ENCODE measurements at regions not wholly inside any gene's neighbourhood (a gene's known extent, or its start where the extent isn't known, plus 50 kb on each side); places are given as distances from the start of the nearest gene placed in this dataset.
A peak's percentile ranks its signal among the peaks of the same experiment; 100 is the strongest.
"Not testable (repeated sequence)": the region's sequence is repeated elsewhere in the genome, so short reads cannot be mapped to it uniquely, and the experiment has no call there.

DNA sequence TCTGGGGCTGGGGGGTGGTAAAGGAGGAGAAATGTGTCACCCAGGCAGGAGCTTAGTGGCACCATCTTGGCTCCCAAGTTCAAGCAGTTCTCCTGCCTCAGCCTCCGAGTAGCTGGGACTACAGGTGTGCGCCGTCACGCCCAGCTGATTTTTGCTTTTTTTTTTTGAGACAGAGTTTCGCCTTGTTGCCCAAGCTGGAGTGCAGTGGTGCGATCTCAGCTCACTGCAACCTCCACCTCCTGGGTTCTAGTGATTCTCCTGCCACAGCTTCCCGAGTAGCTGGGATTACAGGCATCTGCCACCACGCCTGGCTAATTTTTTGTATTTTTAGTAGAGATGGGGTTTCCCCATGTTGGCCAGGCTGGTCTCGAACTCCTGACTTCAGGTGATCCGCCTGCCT lies 82.1 kb upstream of the METTL9 start (continued):
- TF ChIP-seq, protein P1, sequence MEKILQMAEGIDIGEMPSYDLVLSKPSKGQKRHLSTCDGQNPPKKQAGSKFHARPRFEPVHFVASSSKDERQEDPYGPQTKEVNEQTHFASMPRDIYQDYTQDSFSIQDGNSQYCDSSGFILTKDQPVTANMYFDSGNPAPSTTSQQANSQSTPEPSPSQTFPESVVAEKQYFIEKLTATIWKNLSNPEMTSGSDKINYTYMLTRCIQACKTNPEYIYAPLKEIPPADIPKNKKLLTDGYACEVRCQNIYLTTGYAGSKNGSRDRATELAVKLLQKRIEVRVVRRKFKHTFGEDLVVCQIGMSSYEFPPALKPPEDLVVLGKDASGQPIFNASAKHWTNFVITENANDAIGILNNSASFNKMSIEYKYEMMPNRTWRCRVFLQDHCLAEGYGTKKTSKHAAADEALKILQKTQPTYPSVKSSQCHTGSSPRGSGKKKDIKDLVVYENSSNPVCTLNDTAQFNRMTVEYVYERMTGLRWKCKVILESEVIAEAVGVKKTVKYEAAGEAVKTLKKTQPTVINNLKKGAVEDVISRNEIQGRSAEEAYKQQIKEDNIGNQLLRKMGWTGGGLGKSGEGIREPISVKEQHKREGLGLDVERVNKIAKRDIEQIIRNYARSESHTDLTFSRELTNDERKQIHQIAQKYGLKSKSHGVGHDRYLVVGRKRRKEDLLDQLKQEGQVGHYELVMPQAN (IDR thresholded peaks at IDR 0.05; ENCODE audit: borderline replicate concordance): 0 out of 2 replicates have a peak, but pooled peaks have one; percentile 13
- TF ChIP-seq ELF4 (CRISPR knock-in tag; IDR thresholded peaks at IDR 0.05): 0 out of 2 replicates have a peak, but pooled peaks have one; percentile 21

DNA sequence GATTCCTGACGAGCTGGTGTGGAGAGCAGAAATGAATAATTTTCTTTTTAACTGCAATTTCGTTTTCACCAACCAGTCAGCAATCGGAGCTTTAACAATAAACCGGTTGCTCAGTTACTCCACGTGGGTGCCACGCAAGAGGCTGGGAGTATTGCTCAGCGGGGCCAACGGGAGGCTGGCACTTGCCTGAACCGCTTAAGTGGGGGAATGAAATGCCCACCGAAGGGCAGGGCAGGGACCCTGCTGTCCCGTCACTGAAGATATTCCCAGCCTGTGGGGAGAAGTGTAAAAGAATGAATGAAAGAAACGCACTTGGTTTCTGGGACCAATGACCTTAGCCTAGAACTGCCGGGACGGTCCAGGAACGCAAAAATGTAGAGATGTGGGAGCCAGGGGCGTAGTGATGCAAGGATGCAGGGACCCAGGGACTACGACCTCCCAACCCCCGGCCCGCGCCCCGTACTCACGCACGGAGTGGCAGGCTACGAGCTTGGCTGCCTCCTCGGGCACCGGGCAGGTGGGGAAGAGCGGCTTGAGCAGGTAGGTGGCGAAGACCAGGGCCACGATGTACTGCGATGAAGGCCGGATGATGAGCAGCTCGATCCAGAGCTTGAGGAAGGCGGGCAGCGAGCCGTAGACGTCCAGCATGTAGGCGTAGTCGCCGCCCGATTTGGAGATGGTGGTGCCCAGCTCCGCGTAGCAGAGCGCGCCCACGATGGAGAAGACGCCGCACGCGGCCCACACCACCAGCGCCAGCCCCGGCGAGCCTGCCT lies 79.8 kb upstream of the METTL9 start:
- POLR2A ChIA-PET: interaction anchor here (1.1 kb wide), 1 partner anchor 9 kb away, joined by 5 read pairs; no protein-coding TSS in a partner anchor
- H3K9me1 ChIP-seq (ENCODE audit: control insufficient read depth, insufficient read depth, low read length); H3K27me3 ChIP-seq (ENCODE audit: control insufficient read depth in 2 of 2, insufficient read depth in 2 of 2, low read length in 2 of 2); FAIRE-seq; DNase-seq (ENCODE audit: extremely low read depth in 1 of 4, low spot score in 3 of 4); CTCF ChIA-PET (ENCODE audit: low intra/inter-chr PET ratio); BruUV-seq (replicated peaks); H3K9me3 ChIP-seq (replicated peaks; ENCODE audit: control insufficient read depth, insufficient read depth, low read depth, low read length); in situ Hi-C loops (cut with MboI); intact Hi-C loops (cut with micrococcal nuclease); TF ChIP-seq MYC (CRISPR knock-in tag; IDR thresholded peaks at IDR 0.05; ENCODE audit: borderline replicate concordance, low read depth): not testable (repeated sequence)
- Histone ChIP-seq H3K27ac (ENCODE audit: extremely low read depth, low read depth, low read length) (peak overlapping the region; percentile 94), H3K79me2 (ENCODE audit: control insufficient read depth, insufficient read depth, low read length) (peaks cover 49% of the 10 kb centered on the region), H3K36me3 (ENCODE audit: control insufficient read depth, insufficient read depth, low read length) (peaks cover 16% of the 10 kb centered on the region; the same call in 2 of the 3 replicates), H3K4me2 (ENCODE audit: insufficient read depth, low read length) (peak overlapping the region; percentile 86), H4K20me1 (replicated peaks; ENCODE audit: control insufficient read depth, insufficient read depth, low read length) (peaks cover 12% of the 10 kb centered on the region; the same call in 1 of the 2 replicates), H2AFZ (ENCODE audit: low read depth, low read length) (peak overlapping the region; percentile 92), H3K4me3 (peak overlapping the region; percentile 88), H3K4me1 (replicated peaks in 1 of 2; ENCODE audit: control insufficient read depth in 2 of 2, insufficient read depth in 2 of 2, low read length in 2 of 2) (peaks cover 6 to 28% of the 10 kb centered on the region in 2 experiments; a peak in 4 of 5 replicates), H3K9ac (ENCODE audit: insufficient read depth in 1 of 2, low read depth in 2 of 2, low read length in 2 of 2) (peak overlapping the region; percentile 87 to 96)
- peak; percentile 5 for ATAC-seq
- under 1% methylated on average over 26 of the region's 52 CpGs for WGBS (ENCODE audit: insufficient coverage, low coverage, missing lambda C conversion rate)
- TF ChIP-seq ETS1 (conservative IDR thresholded peaks at IDR 0.05; ENCODE audit: control insufficient read depth, low read depth, low read length) (0 out of 2 replicates have a peak, but pooled peaks have one; percentile 19), HDAC1 (IDR thresholded peaks at IDR 0.05) (peak in 1 of 2 experiments; percentile 75; a peak in 2 of 4 replicates), SIN3A (IDR thresholded peaks at IDR 0.05; ENCODE audit: borderline replicate concordance in 2 of 2, control insufficient read depth in 1 of 2, low read depth in 2 of 2, low read length in 2 of 2) (peak in 1 of 2 experiments; percentile 22; a peak in 1 of 4 replicates), SAP30 (IDR thresholded peaks at IDR 0.05; ENCODE audit: borderline replicate concordance, insufficient read depth, low read depth, low read length, poor library complexity, severe bottlenecking) (peak; percentile 91), MLLT1 (IDR thresholded peaks at IDR 0.05) (peak in 1 of 2 experiments; percentile 27; a peak in 1 of 4 replicates), MYC (IDR thresholded peaks at IDR 0.05; ENCODE audit: low read depth, low read length) (peak; percentile 3; the same call in 1 of the 2 replicates)
- TF ChIP-seq, protein P1 (IDR thresholded peaks at IDR 0.05; ENCODE audit: borderline replicate concordance): peak; percentile 80
